Lung (tissue), 11 donors: ENCODE measurements at regions not wholly inside any gene's neighbourhood (a gene's known extent, or its start where the extent isn't known, plus 50 kb on each side); places are given as distances from the start of the nearest gene placed in this dataset.

Experiments used
- ATAC-seq: fragments of 200-7000 bp; cut with Tn5 transposase; one replicate; pipeline ENCODE4 v1.9.1; 2020; ENCODE audit warnings: moderate number of reproducible peaks; ENCODE audit not compliant: insufficient read depth, low FRiP score
- DNase-seq, 3 donors: peaks; one replicate each; pipeline ENCODE4 v3.0.0-alpha.2; 2013 to 2017
- H3K27ac ChIP-seq, 2 donors: one replicate each; pipeline ENCODE4 v1.5.1; 2013; ENCODE audit warnings: mild to moderate bottlenecking in 2 of 2, moderate library complexity in 2 of 2, control low read depth in 1 of 2, inconsistent platforms in 1 of 2, low read depth in 1 of 2, low read length in 1 of 2
- H3K27me3 ChIP-seq, 3 donors: one replicate each; pipeline ENCODE4 v1.5.1; 2013; ENCODE audit warnings: low read length in 2 of 3; ENCODE audit not compliant: control insufficient read depth in 3 of 3, insufficient read depth in 3 of 3
- H3K36me3 ChIP-seq, 4 donors: one replicate each; pipeline ENCODE4 v1.5.1; 2013; ENCODE audit warnings: low read length in 4 of 4, mild to moderate bottlenecking in 1 of 4, moderate library complexity in 1 of 4; ENCODE audit not compliant: control insufficient read depth in 4 of 4, insufficient read depth in 4 of 4
- H3K4me1 ChIP-seq, 5 donors: one replicate each; pipeline ENCODE4 v1.5.1; 2013; ENCODE audit warnings: low read length in 5 of 5, mild to moderate bottlenecking in 2 of 5, moderate library complexity in 1 of 5; ENCODE audit not compliant: control insufficient read depth in 5 of 5, insufficient read depth in 5 of 5
- H3K4me3 ChIP-seq: one replicate; pipeline ENCODE4 v1.5.1; 2013; ENCODE audit warnings: mild to moderate bottlenecking, control low read depth, moderate library complexity
- H3K9ac ChIP-seq, 2 donors: one replicate each; pipeline ENCODE4 v1.5.1; 2013; ENCODE audit warnings: low read length in 2 of 2, control low read depth in 1 of 2; ENCODE audit not compliant: insufficient read depth in 1 of 2
- H3K9me3 ChIP-seq, 4 donors: one replicate each; pipeline ENCODE4 v1.5.1; 2013; ENCODE audit warnings: low read length in 3 of 4, mild to moderate bottlenecking in 1 of 4, moderate library complexity in 1 of 4; ENCODE audit not compliant: control insufficient read depth in 4 of 4, insufficient read depth in 3 of 4
- CTCF ChIP-seq: IDR thresholded peaks from 2 replicates; pipeline ENCODE4 v1.5.1; 2012; ENCODE audit warnings: mild to moderate bottlenecking; ENCODE audit errors: control extremely low read depth, extremely low read depth
- WGBS, 2 donors: extraction: QIAGEN DNeasy Blood & Tissue Kit; methylation state at CpG; one replicate each; pipeline ENCODE4 v1.1.7; 2013; 5-methylcytosine and 5-hydroxymethylcytosine counted together
- donor health status: control.
- donor health status: control.
- donor health status: Bipolar disorder and iron deficiency.
- donor health status: healthy.
- donor health status: DM: yes; HTN: yes; CAD: no.

- Histone ChIP-seq H3K9me3 (no peaks in the 10 kb centered on the region), H3K4me1 (peaks cover 0 to 17% (median 6%) of the 10 kb centered on the region in 5 donors), H3K9ac (peak overlapping the region in 1 of 2 donors; percentile 27), H3K27ac (no peak overlapping the region), H3K4me3 (no peak overlapping the region), H3K27me3 (no peaks in the 10 kb centered on the region), H3K36me3 (no peaks in the 10 kb centered on the region)
- ATAC-seq: no peak
- WGBS, 2 donors: 56 to 73% methylated on average over 5 of the region's 5 CpGs
- DNase-seq: peak in 2 of 3 donors; percentile 81 to 88
- no peak for TF ChIP-seq CTCF
Measured at GRCh38 chr2:101551336-101551888, 76.5 kb upstream of the RFX8 start.

- Histone ChIP-seq H3K36me3 (no peaks in the 10 kb centered on the region), H3K27ac (no peak overlapping the region), H3K9ac (no peak overlapping the region), H3K4me3 (no peak overlapping the region), H3K4me1 (peaks cover 0 to 17% (median 6%) of the 10 kb centered on the region in 5 donors), H3K27me3 (no peaks in the 10 kb centered on the region), H3K9me3 (no peaks in the 10 kb centered on the region)
- ATAC-seq (no peak), DNase-seq (no peak)
- WGBS, 2 donors: 97% methylated on average over 3 of the region's 3 CpGs
- no peak for TF ChIP-seq CTCF
Measured at GRCh38 chr2:101550555-101550954, 75.6 kb upstream of the RFX8 start.

GRCh38 chr2:101549371-101549770 is 74.5 kb upstream of the RFX8 start:
- no peak overlapping the region for H3K27ac ChIP-seq

More at GRCh38 chr2:101549371-101549770, 74.5 kb upstream of the RFX8 start:
- ATAC-seq (no peak), DNase-seq (no peak)
- Histone ChIP-seq H3K4me3 (no peak overlapping the region), H3K9me3 (no peaks in the 10 kb centered on the region), H3K27me3 (no peaks in the 10 kb centered on the region), H3K9ac (no peak overlapping the region), H3K36me3 (no peaks in the 10 kb centered on the region), H3K4me1 (peaks cover 0 to 17% (median 6%) of the 10 kb centered on the region in 5 donors)
- WGBS, 2 donors: 77 to 96% methylated on average over 1 of the region's 1 CpG
- no peak for TF ChIP-seq CTCF
